Activated naive CD8-positive, alpha-beta T cell treated with anti-CD3 and anti-CD28 coated beads for 36 hours (primary cell): ENCODE measurements at regions not wholly inside any gene's neighbourhood (a gene's known extent, or its start where the extent isn't known, plus 50 kb on each side); places are given as distances from the start of the nearest gene placed in this dataset.
"Not testable (repeated sequence)": the region's sequence is repeated elsewhere in the genome, so short reads cannot be mapped to it uniquely, and the experiment has no call there.

Experiments
- DNase-seq: peaks from one replicate; pipeline ENCODE4 v3.0.0; 2021
- H3K27ac Mint-ChIP-seq: one replicate; pipeline ENCODE4 v1.8.0; 2022; ENCODE audit warnings: mild to moderate bottlenecking, moderate library complexity, mixed read lengths
- H3K27me3 Mint-ChIP-seq: one replicate; pipeline ENCODE4 v1.8.0; 2022; ENCODE audit warnings: mild to moderate bottlenecking, mixed read lengths
- H3K36me3 Mint-ChIP-seq: one replicate; pipeline ENCODE4 v1.8.0; 2021; ENCODE audit warnings: mild to moderate bottlenecking, mixed read lengths
- H3K4me1 Mint-ChIP-seq: one replicate; pipeline ENCODE4 v1.8.0; 2021; ENCODE audit warnings: mixed read lengths
- H3K4me3 Mint-ChIP-seq: one replicate; pipeline ENCODE4 v1.8.0; 2022; ENCODE audit warnings: mild to moderate bottlenecking, moderate library complexity, mixed read lengths
- H3K9me3 Mint-ChIP-seq: one replicate; pipeline ENCODE4 v1.8.0; 2022; ENCODE audit warnings: mixed read lengths

GRCh38 chr10:30169342-30169741 is 110.0 kb upstream of the JCAD start:
- H3K4me3 Mint-ChIP-seq, result no peak overlapping the region
- H3K9me3 Mint-ChIP-seq, result no peaks in the 10 kb centered on the region
- peaks cover 36% of the 10 kb centered on the region for H3K27me3 Mint-ChIP-seq
- no peaks in the 10 kb centered on the region for H3K4me1 Mint-ChIP-seq
- H3K27ac Mint-ChIP-seq, result no peak overlapping the region
- no peaks in the 10 kb centered on the region for H3K36me3 Mint-ChIP-seq
- no peak for DNase-seq

GRCh38 chr10:30166929-30167328 is 107.5 kb upstream of the JCAD start:
- no peak overlapping the region for H3K27ac Mint-ChIP-seq
- peaks cover 4% of the 10 kb centered on the region for H3K4me1 Mint-ChIP-seq
- DNase-seq, result no peak
- no peak overlapping the region for H3K4me3 Mint-ChIP-seq
- H3K9me3 Mint-ChIP-seq, result no peaks in the 10 kb centered on the region
- H3K27me3 Mint-ChIP-seq, result peaks cover 40% of the 10 kb centered on the region
- H3K36me3 Mint-ChIP-seq, result no peaks in the 10 kb centered on the region

- H3K27ac Mint-ChIP-seq, H3K9me3 Mint-ChIP-seq, DNase-seq, H3K36me3 Mint-ChIP-seq, H3K4me1 Mint-ChIP-seq: not testable (repeated sequence)
- H3K27me3 Mint-ChIP-seq, result peaks cover 51% of the 10 kb centered on the region
- peak overlapping the region; percentile 61 for H3K4me3 Mint-ChIP-seq
Observed at GRCh38 chr10:30163410-30163809, 104.0 kb upstream of the JCAD start.

- not testable (repeated sequence) for H3K4me3 Mint-ChIP-seq, H3K9me3 Mint-ChIP-seq, H3K4me1 Mint-ChIP-seq, H3K36me3 Mint-ChIP-seq, DNase-seq, H3K27ac Mint-ChIP-seq
- H3K27me3 Mint-ChIP-seq, result peaks cover 47% of the 10 kb centered on the region
Observed at GRCh38 chr10:30162796-30163195, 103.4 kb upstream of the JCAD start.

- H3K4me3 Mint-ChIP-seq, result no peak overlapping the region
- H3K9me3 Mint-ChIP-seq, result no peaks in the 10 kb centered on the region
- H3K36me3 Mint-ChIP-seq, result no peaks in the 10 kb centered on the region
- no peak for DNase-seq
- H3K27me3 Mint-ChIP-seq, result peaks cover 45% of the 10 kb centered on the region
- peaks cover 4% of the 10 kb centered on the region for H3K4me1 Mint-ChIP-seq
- no peak overlapping the region for H3K27ac Mint-ChIP-seq
Observed at GRCh38 chr10:30160271-30160982, 101.0 kb upstream of the JCAD start.

GRCh38 chr10:30159614-30160013 is 100.2 kb upstream of the JCAD start:
- H3K4me1 Mint-ChIP-seq, H3K27ac Mint-ChIP-seq: not testable (repeated sequence)

GRCh38 chr10:30158325-30158960 is 99.1 kb upstream of the JCAD start:
- Mint-ChIP-seq H3K27ac (no peak overlapping the region), H3K9me3 (no peaks in the 10 kb centered on the region), H3K27me3 (peaks cover 47% of the 10 kb centered on the region), H3K36me3 (no peaks in the 10 kb centered on the region), H3K4me3 (no peak overlapping the region), H3K4me1 (no peaks in the 10 kb centered on the region)
- no peak for DNase-seq

More at GRCh38 chr10:30159614-30160013, 100.2 kb upstream of the JCAD start:
- peaks cover 45% of the 10 kb centered on the region for H3K27me3 Mint-ChIP-seq
- H3K9me3 Mint-ChIP-seq, H3K36me3 Mint-ChIP-seq, H3K4me3 Mint-ChIP-seq, DNase-seq: not testable (repeated sequence)

GRCh38 chr10:30155401-30155800 is 96.0 kb upstream of the JCAD start:
- no peak overlapping the region for H3K4me3 Mint-ChIP-seq
- no peaks in the 10 kb centered on the region for H3K9me3 Mint-ChIP-seq
- no peak overlapping the region for H3K27ac Mint-ChIP-seq
- peaks cover 61% of the 10 kb centered on the region for H3K27me3 Mint-ChIP-seq
- no peaks in the 10 kb centered on the region for H3K36me3 Mint-ChIP-seq
- DNase-seq, result no peak
- H3K4me1 Mint-ChIP-seq, result no peaks in the 10 kb centered on the region

- Mint-ChIP-seq H3K9me3 (no peaks in the 10 kb centered on the region), H3K4me1 (no peaks in the 10 kb centered on the region), H3K27me3 (peaks cover 59% of the 10 kb centered on the region), H3K36me3 (no peaks in the 10 kb centered on the region), H3K4me3 (no peak overlapping the region), H3K27ac (no peak overlapping the region)
- DNase-seq, result no peak
Observed at GRCh38 chr10:30154561-30154960, 95.2 kb upstream of the JCAD start.

- Mint-ChIP-seq H3K4me3 (no peak overlapping the region), H3K27me3 (peaks cover 61% of the 10 kb centered on the region), H3K9me3 (no peaks in the 10 kb centered on the region), H3K36me3 (no peaks in the 10 kb centered on the region), H3K4me1 (no peaks in the 10 kb centered on the region), H3K27ac (no peak overlapping the region)
- no peak for DNase-seq
Observed at GRCh38 chr10:30154126-30154525, 94.7 kb upstream of the JCAD start.

- Mint-ChIP-seq H3K27ac (no peak overlapping the region), H3K4me1 (no peaks in the 10 kb centered on the region), H3K9me3 (no peaks in the 10 kb centered on the region), H3K4me3 (no peak overlapping the region), H3K27me3 (peaks cover 70% of the 10 kb centered on the region), H3K36me3 (no peaks in the 10 kb centered on the region)
- no peak for DNase-seq
Observed at GRCh38 chr10:30151581-30152389, 92.4 kb upstream of the JCAD start.

- peaks cover 19% of the 10 kb centered on the region for H3K27me3 Mint-ChIP-seq
- peaks cover 2% of the 10 kb centered on the region for H3K9me3 Mint-ChIP-seq
- no peaks in the 10 kb centered on the region for H3K4me1 Mint-ChIP-seq
- no peak overlapping the region for H3K4me3 Mint-ChIP-seq
- H3K27ac Mint-ChIP-seq, result no peak overlapping the region
- no peaks in the 10 kb centered on the region for H3K36me3 Mint-ChIP-seq
- no peak for DNase-seq
Observed at GRCh38 chr10:30141423-30141822, 82.0 kb upstream of the JCAD start.

- Mint-ChIP-seq H3K27me3 (peaks cover 18% of the 10 kb centered on the region), H3K36me3 (no peaks in the 10 kb centered on the region), H3K9me3 (no peaks in the 10 kb centered on the region), H3K27ac (no peak overlapping the region), H3K4me1 (no peaks in the 10 kb centered on the region), H3K4me3 (no peak overlapping the region)
- DNase-seq, result no peak
Observed at GRCh38 chr10:30134171-30134945, 75.0 kb upstream of the JCAD start.

GRCh38 chr10:30133198-30133597 is 73.8 kb upstream of the JCAD start:
- H3K4me1 Mint-ChIP-seq, result no peaks in the 10 kb centered on the region
- no peak overlapping the region for H3K27ac Mint-ChIP-seq
- no peak for DNase-seq
- peaks cover 13% of the 10 kb centered on the region for H3K27me3 Mint-ChIP-seq
- H3K36me3 Mint-ChIP-seq, result no peaks in the 10 kb centered on the region
- H3K4me3 Mint-ChIP-seq, result no peak overlapping the region
- no peaks in the 10 kb centered on the region for H3K9me3 Mint-ChIP-seq

GRCh38 chr10:30131369-30131768 is 72.0 kb upstream of the JCAD start:
- not testable (repeated sequence) for H3K4me3 Mint-ChIP-seq, H3K27me3 Mint-ChIP-seq, H3K4me1 Mint-ChIP-seq, H3K36me3 Mint-ChIP-seq, H3K27ac Mint-ChIP-seq, H3K9me3 Mint-ChIP-seq
- DNase-seq, result peak; percentile 0
